ENCODE measurements at regions not wholly inside any gene's neighbourhood (a gene's known extent, or its start where the extent isn't known, plus 50 kb on each side); places are given as distances from the start of the nearest gene placed in this dataset.

DNA sequence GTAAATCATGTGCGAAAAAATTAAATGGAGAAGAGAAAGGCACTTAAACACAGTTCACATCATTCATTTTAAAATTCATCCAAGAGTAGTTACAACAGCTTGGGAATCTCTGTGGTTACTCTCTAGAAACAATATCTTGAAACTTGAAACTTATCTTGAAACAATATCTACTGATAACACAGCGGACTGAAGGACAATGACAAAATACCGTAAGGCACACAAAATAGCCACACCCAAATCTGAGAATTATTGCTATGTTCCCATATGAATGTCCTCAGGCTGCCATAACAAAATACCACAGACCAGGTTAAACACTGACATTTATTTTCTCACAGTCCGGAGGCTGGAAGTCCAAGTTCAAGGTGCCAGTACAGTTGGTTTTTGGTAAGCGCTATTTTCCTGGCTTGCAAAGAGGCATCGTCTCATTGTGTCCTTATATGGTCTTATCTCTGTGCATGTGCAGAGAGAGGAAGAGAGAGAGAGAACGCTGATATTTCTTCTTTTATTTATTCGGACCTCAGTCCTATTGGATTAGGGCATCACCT is 122.5 kb upstream of the BTBD3 start:
- no peak for DNase-seq

DNA sequence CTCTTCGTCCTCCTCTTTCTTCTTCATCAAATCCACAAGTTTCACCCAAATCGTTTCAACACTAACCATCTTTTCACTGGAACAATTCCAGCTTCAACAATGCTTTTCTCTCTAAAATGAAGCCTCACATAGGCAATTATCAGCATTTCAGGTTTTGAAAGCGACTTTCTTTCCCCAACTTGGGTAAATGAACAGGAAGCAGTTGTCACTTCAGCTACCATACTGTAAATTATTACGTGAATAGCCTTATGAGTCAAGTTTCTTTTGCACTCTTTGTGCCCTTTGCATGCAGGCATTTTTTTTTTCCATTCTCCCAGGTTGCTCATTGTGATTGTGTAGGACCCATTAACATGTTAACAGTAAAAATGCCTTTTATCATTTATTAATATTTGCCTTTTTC is 121.7 kb upstream of the BTBD3 start:
- DNase-seq = no peak

DNA sequence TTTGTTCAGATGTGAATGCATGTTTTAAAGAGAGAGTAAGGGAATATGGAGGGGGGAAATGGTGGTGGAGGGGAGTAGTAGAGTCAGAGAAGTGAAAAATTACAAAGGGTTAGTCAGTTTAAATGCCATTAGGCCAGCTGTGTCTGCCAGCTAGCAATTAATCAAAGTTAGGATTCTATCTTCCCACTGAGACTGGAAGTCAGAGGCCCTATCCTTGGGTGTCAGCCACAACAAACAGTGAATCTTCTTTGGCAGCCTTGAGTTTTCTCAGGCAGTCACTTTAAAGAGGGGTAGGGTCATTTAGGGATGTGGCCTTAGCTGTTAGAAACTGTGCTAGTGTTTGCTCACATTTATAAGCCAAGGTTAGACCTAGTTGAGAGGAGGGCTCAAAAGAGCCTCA is 120.5 kb upstream of the BTBD3 start:
- no peak for DNase-seq

GRCh38 chr20:11799281-11799684 is 118.4 kb upstream of the BTBD3 start:
- DNase-seq = no peak

DNA sequence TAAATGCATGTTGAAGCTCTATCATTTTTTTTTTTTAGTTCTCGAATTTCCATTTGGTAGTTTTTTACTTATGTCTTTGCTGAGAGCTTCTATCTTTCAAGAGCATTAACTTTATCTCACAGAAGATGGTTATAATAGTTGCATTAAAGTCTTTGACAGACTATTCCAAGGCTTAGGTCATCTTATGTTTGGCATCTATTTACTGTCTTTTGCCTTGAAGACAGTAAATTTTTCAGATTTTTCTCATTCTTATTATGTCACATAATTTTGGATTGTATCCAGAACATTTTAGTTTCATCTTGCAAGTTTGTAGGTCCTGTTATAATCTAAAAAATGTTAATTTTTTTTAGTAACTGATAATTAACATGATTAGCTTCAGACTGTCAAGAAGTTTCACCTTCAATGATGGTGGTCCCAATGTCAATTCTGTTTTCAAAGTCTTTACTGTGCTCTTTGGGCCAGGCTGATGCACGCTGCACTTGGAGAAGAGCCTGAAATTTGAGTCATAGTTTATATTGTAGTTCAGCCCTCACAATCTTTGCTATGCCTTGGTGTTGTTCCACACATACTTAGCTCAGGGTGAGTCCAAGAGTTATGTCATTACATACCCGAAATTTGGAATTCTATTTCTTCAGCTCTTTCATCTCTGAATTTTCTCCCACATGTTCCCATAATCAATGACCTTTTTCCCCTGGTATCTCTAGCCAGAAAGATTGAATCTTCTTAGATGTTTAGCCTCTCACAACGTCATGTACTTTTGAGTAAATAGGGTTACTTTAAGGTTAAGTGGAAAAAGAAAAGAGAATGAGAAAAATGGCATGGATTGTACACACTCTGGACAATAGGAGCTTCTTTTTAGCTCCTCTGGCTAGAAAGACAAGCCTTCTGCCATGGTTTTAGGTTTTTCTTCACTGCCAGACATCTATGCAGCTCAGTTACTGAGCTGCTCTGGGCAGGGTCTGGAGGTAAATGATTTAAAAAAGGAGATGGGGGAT is 110.3 kb upstream of the BTBD3 start:
- DNase-seq = peak; percentile 94

DNA sequence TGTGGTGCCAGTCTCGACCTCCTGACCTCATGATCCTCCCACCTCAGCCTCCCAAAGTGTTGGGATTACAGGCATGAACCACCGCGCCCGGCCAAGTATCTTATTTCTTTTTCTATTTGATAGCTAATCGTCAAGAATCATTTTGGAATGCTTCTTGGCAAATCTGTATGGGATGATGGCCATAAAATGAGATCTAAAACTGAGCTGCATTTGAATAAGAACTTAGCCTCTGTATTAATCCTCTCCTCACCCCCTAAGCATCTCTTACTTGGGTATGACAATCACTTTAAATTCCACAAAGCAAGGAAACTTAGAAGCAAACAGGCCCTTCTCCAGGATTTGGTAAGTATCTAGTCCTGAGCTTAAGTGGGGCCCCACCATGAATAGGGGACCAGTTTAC is 108.9 kb upstream of the BTBD3 start:
- no peak for DNase-seq

DNA sequence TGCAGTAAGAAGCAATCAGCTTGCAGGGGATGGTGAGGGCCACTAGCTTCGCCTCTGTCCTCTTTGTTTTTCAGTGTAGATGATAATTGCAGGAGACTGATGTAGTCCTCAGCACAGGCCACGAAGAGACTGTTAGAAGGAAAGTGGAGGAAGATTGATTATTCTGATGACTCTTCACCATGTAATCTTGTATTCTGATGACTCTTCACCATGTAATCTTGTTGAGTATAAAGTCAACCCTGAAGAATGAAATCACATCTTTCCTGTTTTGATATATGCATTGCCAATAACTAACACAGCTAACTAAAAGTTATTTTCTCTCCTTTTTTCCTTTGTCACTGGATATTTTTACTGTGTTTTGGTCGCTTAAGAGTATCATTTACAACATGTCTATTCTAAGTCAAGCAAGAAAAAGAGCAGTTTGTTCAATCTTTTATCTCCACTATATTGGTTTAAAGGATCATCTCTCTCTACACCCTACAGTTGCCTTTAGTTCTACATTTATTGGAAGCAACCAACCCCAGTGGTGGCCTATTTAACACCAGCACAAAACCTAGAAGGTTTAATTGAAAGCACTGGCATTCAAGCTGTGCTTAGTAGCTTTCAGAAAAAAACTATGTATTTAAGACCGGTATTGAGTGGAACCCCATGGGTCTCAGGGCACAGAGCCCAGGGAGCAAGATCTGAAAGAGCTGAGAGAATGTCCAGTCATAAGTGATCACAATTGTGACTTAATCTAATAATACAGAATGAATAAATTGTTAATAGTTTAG is 107.2 kb upstream of the BTBD3 start:
- DNase-seq = no peak

DNA sequence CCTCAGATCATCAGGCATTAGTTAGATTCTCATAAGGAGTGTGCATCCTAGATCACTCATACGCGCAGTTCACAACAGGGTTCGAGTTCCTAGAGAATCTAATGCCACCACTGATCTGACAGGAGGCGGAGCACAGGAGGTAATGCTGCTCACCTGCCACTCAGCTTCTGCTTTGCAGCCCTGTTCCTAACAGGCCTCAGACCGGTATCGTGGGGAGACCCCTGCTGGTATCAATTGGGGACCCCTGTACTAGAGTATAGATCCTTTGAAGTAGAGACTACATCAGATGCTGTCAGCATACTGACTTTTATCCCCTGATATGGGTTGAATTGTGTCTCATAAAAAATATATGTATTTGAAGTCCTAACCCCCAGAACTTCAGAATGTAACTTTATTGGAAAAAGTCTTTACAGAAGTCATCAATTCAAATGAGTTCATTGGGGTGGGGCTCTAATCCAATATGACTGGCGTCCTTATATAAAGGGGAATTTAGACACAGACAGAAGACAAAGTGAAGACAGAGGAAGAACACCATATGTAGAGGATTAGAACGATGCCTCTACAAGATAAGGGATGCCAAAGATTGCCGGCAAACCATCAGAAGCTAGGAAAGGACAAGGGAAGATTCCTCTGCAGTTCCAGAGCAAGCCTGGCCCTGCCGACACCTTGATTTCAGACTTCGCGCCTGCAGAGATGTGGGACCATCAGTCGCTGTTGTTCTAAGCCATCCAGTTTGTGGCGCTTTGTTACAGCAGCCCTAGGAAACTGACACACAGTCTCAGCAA is 104.4 kb upstream of the BTBD3 start:
- no peak for DNase-seq

DNA sequence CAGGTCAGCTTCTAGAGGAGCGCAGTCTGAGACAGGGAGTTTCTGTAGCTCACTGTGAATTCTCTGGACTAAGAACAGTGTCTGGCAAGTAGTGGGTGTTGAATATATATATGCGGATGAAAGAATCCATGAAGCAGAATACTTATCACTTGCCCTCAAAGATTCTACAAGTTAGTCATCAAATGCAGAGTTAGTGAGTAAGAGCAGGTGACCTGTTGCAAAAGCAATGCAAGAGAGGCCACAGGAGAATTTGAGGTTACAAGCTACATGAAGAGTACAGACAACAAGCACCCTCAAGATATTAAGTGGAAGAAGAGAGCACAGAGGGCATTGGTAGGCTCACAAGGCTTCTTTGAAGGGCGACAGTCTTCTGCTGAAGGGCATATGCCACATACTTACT is 103.4 kb upstream of the BTBD3 start:
- DNase-seq = no peak

GRCh38 chr20:11820838-11821237 is 96.9 kb upstream of the BTBD3 start:
- no peak for DNase-seq

- no peak for DNase-seq
Observed at GRCh38 chr20:11822540-11822794, 95.2 kb upstream of the BTBD3 start.

GRCh38 chr20:11826334-11826733 is 91.4 kb upstream of the BTBD3 start:
- DNase-seq = peak; percentile 90

GRCh38 chr20:11832397-11832796 is 85.3 kb upstream of the BTBD3 start:
- DNase-seq = no peak

DNA sequence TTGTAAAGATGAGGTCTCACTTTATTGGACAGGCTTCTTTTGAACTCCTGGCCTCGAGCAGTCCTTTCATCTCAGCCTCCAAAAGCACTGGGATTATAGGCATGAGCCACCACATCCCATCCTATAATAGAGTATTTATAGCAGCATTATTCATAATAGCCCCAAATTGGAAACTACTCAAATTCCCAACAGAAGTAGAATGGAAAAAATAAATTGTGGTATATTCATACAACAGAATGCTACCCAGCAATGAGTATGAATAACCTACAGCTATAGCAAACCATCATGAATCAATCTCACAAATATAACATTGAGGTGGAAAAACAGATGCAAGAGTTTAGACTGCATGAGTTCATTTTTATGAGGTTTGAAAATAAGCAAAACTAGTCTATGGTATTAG is 84.8 kb upstream of the BTBD3 start:
- DNase-seq = no peak

- DNase-seq = no peak
Observed at GRCh38 chr20:11833825-11834224, 83.9 kb upstream of the BTBD3 start.

GRCh38 chr20:11838076-11838636 is 79.5 kb upstream of the BTBD3 start:
- DNase-seq = no peak

DNA sequence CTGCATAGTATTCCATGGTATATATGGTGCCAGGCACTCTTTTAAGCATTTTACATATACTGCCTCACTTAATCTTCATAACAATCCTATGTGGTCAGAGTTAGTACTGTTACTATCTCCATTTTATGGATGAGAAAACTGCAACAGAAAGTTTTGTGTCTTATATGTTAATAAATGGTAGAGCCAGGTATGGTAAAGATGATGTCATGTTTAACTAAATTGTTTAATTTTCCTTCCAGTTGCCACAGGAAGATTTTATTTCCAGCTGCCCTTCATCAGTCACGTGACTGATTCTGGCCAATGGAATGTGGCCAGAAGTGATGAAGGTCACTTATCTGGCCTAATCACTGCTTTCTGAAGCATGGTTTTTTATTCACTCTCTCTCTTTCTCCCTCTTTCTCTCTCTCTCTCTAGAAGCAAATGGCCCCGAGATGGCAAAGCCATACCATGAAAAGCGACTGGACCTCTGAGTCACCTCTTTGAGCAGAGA is 75.7 kb upstream of the BTBD3 start:
- no peak for DNase-seq

GRCh38 chr20:11843289-11843688 is 74.4 kb upstream of the BTBD3 start:
- DNase-seq = no peak

- peak; percentile 34 for DNase-seq
Observed at GRCh38 chr20:11844691-11845090, 73.0 kb upstream of the BTBD3 start.

- DNase-seq = no peak
Observed at GRCh38 chr20:11845340-11845739, 72.4 kb upstream of the BTBD3 start.

- DNase-seq = no peak
Observed at GRCh38 chr20:11846131-11846530, 71.6 kb upstream of the BTBD3 start.

GRCh38 chr20:11847827-11848226 is 69.9 kb upstream of the BTBD3 start:
- DNase-seq = no peak
